ENCODE measurements at regions not wholly inside any gene's neighbourhood (a gene's known extent, or its start where the extent isn't known, plus 50 kb on each side); places are given as distances from the start of the nearest gene placed in this dataset.

DNA sequence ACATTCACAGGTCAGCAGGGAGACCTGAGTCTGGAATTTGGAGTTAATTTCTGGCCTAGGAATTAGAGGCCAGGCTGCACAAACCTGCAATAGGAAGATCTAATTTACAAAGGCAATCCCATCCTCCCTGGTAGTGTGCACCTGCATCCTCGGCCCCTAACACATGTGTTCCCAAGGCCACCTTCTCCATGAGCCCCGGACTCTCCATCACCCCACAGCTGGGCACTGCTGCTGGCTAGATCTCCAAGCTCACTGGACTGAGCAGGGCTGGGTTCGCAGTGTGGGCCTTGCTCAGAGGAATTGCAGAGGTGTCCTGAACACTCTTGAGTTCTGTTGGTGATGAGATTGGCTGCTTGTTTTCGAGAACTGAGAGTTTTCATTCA lies 162.6 kb upstream of the TWIST2 start:
- Histone ChIP-seq H3K9me3 (ENCODE audit: control insufficient read depth, insufficient read depth, low read depth, low read length) (peaks cover 10% of the 10 kb centered on the region; the same call in 1 of the 2 replicates), H3K27ac (ENCODE audit: low read length) (peak overlapping the region; percentile 51), H3K4me1 (ENCODE audit: control insufficient read depth, insufficient read depth, low read length) (peaks cover 9% of the 10 kb centered on the region; the same call in 1 of the 2 replicates), H3K4me3 (ENCODE audit: low read depth in 2 of 2, low read length in 2 of 2) (no peak overlapping the region), H3K36me3 (ENCODE audit: control insufficient read depth, insufficient read depth, low read length) (no peaks in the 10 kb centered on the region), H3K27me3 (ENCODE audit: control insufficient read depth, insufficient read depth, low read length) (no peaks in the 10 kb centered on the region)
- POLR2A ChIA-PET: no interaction called here
- BruUV-seq (replicated peaks): no TSS peak
- DNase-seq (ENCODE audit: low read depth, low spot score) (no peak), ATAC-seq (no peak; the same call in 1 of the 2 replicates)
- TF ChIP-seq POLR2AphosphoS5 (IDR thresholded peaks at IDR 0.05; ENCODE audit: low read depth, low read length): no peak; the same call in 1 of the 2 replicates
- TF ChIP-seq, protein P1, sequence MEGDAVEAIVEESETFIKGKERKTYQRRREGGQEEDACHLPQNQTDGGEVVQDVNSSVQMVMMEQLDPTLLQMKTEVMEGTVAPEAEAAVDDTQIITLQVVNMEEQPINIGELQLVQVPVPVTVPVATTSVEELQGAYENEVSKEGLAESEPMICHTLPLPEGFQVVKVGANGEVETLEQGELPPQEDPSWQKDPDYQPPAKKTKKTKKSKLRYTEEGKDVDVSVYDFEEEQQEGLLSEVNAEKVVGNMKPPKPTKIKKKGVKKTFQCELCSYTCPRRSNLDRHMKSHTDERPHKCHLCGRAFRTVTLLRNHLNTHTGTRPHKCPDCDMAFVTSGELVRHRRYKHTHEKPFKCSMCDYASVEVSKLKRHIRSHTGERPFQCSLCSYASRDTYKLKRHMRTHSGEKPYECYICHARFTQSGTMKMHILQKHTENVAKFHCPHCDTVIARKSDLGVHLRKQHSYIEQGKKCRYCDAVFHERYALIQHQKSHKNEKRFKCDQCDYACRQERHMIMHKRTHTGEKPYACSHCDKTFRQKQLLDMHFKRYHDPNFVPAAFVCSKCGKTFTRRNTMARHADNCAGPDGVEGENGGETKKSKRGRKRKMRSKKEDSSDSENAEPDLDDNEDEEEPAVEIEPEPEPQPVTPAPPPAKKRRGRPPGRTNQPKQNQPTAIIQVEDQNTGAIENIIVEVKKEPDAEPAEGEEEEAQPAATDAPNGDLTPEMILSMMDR (IDR thresholded peaks at IDR 0.05): no peak
- TF ChIP-seq, protein P2, sequence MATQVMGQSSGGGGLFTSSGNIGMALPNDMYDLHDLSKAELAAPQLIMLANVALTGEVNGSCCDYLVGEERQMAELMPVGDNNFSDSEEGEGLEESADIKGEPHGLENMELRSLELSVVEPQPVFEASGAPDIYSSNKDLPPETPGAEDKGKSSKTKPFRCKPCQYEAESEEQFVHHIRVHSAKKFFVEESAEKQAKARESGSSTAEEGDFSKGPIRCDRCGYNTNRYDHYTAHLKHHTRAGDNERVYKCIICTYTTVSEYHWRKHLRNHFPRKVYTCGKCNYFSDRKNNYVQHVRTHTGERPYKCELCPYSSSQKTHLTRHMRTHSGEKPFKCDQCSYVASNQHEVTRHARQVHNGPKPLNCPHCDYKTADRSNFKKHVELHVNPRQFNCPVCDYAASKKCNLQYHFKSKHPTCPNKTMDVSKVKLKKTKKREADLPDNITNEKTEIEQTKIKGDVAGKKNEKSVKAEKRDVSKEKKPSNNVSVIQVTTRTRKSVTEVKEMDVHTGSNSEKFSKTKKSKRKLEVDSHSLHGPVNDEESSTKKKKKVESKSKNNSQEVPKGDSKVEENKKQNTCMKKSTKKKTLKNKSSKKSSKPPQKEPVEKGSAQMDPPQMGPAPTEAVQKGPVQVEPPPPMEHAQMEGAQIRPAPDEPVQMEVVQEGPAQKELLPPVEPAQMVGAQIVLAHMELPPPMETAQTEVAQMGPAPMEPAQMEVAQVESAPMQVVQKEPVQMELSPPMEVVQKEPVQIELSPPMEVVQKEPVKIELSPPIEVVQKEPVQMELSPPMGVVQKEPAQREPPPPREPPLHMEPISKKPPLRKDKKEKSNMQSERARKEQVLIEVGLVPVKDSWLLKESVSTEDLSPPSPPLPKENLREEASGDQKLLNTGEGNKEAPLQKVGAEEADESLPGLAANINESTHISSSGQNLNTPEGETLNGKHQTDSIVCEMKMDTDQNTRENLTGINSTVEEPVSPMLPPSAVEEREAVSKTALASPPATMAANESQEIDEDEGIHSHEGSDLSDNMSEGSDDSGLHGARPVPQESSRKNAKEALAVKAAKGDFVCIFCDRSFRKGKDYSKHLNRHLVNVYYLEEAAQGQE (IDR thresholded peaks at IDR 0.05; ENCODE audit: insufficient read depth in 1 of 2, low read depth in 2 of 2, low read length in 1 of 2): no peak
- no peak for TF ChIP-seq SIN3A (IDR thresholded peaks at IDR 0.05; ENCODE audit: borderline replicate concordance, insufficient read depth, low read depth, low read length)
- TF ChIP-seq TCF7L2 (IDR thresholded peaks at IDR 0.05; ENCODE audit: low read depth, low read length): no peak
- CTCF ChIA-PET: no interaction called here
- in situ Hi-C loops (cut with HindIII; ENCODE audit: low pct_unique_long_range_greater_than_20kb, low sequenced_read_pairs): no loop called here
- intact Hi-C loops (cut with micrococcal nuclease; ENCODE audit: unreplicated experiment): no loop called here

- intact Hi-C loops (cut with micrococcal nuclease; ENCODE audit: unreplicated experiment) (no loop called here), in situ Hi-C loops (cut with HindIII; ENCODE audit: low pct_unique_long_range_greater_than_20kb, low sequenced_read_pairs) (no loop called here)
- peak overlapping the region; percentile 26; the same call in 1 of the 2 replicates for H3K27ac ChIP-seq (ENCODE audit: low read length)
- peaks cover 9% of the 10 kb centered on the region; the same call in 1 of the 2 replicates for H3K4me1 ChIP-seq (ENCODE audit: control insufficient read depth, insufficient read depth, low read length)
- DNase-seq (ENCODE audit: low read depth, low spot score) (no peak), ATAC-seq (no peak)
- H3K36me3 ChIP-seq (ENCODE audit: control insufficient read depth, insufficient read depth, low read length): no peaks in the 10 kb centered on the region
- CTCF ChIA-PET: no interaction called here
- POLR2A ChIA-PET: no interaction called here
- H3K27me3 ChIP-seq (ENCODE audit: control insufficient read depth, insufficient read depth, low read length): no peaks in the 10 kb centered on the region
- no TSS peak for BruUV-seq (replicated peaks)
- no peak overlapping the region for H3K4me3 ChIP-seq (ENCODE audit: low read depth in 2 of 2, low read length in 2 of 2)
- TF ChIP-seq, protein P1 (IDR thresholded peaks at IDR 0.05): no peak
- TF ChIP-seq TCF7L2 (IDR thresholded peaks at IDR 0.05; ENCODE audit: low read depth, low read length): no peak
- TF ChIP-seq, protein P2 (IDR thresholded peaks at IDR 0.05; ENCODE audit: insufficient read depth in 1 of 2, low read depth in 2 of 2, low read length in 1 of 2): no peak
- TF ChIP-seq POLR2AphosphoS5 (IDR thresholded peaks at IDR 0.05; ENCODE audit: low read depth, low read length): no peak
- H3K9me3 ChIP-seq (ENCODE audit: control insufficient read depth, insufficient read depth, low read depth, low read length): peaks cover 10% of the 10 kb centered on the region; the same call in 1 of the 2 replicates
Measured at GRCh38 chr2:238685713-238686112, 162.2 kb upstream of the TWIST2 start.
